AG09309 (cell line): ENCODE measurements at regions not wholly inside any gene's neighbourhood (a gene's known extent, or its start where the extent isn't known, plus 50 kb on each side); places are given as distances from the start of the nearest gene placed in this dataset.

Source experiments
- DNase-seq: peaks from one replicate; pipeline ENCODE4 v3.0.0-alpha.2; 2010; ENCODE audit warnings: low read depth
- H3K4me3 ChIP-seq: 2 replicates; pipeline ENCODE4 v1.5.1; 2011; ENCODE audit warnings: mild to moderate bottlenecking, low read depth, low read length, moderate library complexity; ENCODE audit not compliant: control insufficient read depth
- TF ChIP-seq, protein P1 (sequence below): IDR thresholded peaks from 2 replicates; pipeline ENCODE4 v1.5.1; 2011; ENCODE audit warnings: mild to moderate bottlenecking, low read depth, low read length, inconsistent platforms; ENCODE audit not compliant: insufficient read depth, control insufficient read depth; ENCODE audit errors: missing control alignments

DNA sequence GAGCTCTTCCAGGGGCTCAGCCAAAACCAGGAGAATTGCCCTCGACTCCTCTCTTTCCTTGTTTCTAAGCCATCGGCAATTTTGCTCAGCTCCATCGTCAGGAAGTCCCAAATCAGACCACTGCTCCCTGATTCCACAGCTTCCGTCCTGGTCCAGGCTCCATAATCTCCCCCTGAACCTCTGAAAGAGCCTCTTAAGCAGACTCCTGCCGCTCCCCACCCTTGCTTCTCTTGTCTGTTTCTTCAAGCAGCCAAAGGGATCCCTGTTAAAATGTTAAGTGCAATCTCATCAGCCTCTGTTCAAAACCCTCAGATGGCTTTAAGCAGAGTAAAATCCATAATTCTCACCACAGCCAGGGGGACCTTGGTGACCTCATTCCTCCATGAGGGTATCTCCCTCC, 244.7 kb upstream of the SPTLC3 start:
- TF ChIP-seq, protein P1, sequence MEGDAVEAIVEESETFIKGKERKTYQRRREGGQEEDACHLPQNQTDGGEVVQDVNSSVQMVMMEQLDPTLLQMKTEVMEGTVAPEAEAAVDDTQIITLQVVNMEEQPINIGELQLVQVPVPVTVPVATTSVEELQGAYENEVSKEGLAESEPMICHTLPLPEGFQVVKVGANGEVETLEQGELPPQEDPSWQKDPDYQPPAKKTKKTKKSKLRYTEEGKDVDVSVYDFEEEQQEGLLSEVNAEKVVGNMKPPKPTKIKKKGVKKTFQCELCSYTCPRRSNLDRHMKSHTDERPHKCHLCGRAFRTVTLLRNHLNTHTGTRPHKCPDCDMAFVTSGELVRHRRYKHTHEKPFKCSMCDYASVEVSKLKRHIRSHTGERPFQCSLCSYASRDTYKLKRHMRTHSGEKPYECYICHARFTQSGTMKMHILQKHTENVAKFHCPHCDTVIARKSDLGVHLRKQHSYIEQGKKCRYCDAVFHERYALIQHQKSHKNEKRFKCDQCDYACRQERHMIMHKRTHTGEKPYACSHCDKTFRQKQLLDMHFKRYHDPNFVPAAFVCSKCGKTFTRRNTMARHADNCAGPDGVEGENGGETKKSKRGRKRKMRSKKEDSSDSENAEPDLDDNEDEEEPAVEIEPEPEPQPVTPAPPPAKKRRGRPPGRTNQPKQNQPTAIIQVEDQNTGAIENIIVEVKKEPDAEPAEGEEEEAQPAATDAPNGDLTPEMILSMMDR = no peak
- H3K4me3 ChIP-seq = no peak overlapping the region
- DNase-seq = no peak

DNA sequence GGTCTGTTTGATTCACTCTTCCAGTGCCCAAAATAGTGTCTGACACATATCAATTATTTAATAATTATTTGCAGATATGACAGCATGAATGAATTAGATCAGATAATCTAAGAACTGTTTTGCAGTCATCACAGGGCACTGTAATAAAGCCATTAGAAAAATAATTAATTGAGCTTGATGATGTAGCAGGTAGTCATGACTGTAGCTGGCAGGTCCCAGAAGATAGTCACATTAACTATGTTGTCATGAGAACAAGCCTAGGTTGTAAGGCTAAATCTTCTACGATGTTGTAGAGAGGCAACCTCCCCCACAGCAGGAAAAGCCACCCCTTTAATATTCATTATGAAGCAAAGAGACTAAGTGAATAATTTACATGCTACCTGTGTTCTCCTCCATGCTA, 243.9 kb upstream of the SPTLC3 start:
- DNase-seq = no peak
- H3K4me3 ChIP-seq = no peak overlapping the region
- TF ChIP-seq, protein P1 = no peak

DNA sequence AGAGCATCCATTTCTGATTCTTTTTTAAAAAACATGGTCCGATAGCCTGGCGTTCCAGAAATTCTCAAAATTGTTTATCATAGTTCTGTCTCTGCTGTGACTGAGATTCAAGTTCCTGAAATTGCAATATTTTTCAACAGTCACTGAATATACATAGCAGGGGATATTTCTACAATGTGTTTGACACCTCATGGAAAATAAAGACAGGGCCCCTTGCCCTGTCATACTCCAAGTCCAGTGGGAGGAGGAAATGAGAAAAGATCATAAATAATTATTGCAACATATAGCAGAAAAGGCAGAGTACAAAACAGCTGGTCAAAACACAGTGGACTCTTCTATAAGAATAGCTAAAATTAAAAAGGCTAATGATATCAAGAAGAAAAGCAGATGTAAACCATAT, 234.8 kb upstream of the SPTLC3 start:
- no peak overlapping the region for H3K4me3 ChIP-seq
- DNase-seq = no peak
- TF ChIP-seq, protein P1 = no peak

DNA sequence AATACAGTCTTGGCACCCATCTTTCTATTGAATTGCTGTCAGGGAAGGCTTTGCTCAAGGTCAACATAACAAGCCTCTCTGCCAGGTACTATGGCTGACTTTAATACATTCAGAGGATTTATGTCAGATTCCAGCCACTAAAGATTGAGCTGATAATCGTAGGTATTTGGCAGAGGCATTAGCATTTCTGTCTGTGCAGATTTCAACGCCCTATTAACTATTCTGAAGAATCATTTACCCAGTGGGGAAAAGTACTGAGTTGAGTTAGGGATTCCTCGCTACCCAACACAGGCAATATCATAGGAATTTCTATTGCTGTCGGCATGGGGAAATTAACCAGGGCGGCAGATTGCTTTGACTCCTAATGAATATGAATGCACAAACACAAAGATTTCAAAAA, 233.7 kb upstream of the SPTLC3 start:
- no peak for DNase-seq
- TF ChIP-seq, protein P1 = no peak
- no peak overlapping the region for H3K4me3 ChIP-seq

DNA sequence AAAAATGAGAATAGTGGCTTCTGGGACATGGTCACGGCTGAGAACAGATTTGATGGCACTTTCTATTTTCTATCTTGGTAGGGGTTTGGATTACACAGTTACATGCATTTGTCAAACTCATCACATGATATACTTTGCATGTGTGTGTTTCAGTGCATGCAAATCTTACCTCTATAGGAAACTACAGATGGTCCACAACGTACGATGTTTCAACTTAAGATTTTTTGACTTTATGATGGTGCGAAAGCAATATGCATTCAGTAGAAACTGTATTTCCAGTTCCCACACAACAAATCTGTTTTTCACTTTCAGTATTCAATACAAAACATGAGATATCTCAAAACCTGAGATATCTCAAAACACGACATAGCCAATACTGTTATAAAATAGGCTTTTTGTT, 231.8 kb upstream of the SPTLC3 start:
- H3K4me3 ChIP-seq = no peak overlapping the region
- no peak for DNase-seq
- TF ChIP-seq, protein P1 = no peak

DNA sequence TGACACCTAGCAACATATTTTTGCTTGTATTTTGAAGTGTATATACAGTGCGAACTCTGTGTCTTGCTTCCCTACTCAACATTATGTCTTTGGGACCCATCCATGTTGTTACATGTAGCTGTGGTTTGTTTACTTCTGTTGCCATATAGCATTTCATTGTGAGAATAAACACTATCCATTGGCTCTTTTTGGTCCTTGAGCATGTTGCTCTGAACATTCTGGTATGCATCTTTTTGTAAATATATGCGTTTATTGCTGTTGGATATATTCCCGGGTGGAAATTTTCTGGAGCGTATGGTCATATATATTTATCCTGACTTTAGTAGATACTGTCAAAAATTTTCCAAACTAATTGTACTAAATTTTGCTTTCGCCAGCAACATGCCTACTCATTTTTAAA, 222.5 kb upstream of the SPTLC3 start:
- DNase-seq = no peak
- H3K4me3 ChIP-seq = no peak overlapping the region
- TF ChIP-seq, protein P1 = no peak
